ENCODE measurements at regions not wholly inside any gene's neighbourhood (a gene's known extent, or its start where the extent isn't known, plus 50 kb on each side); places are given as distances from the start of the nearest gene placed in this dataset.

- no peak for DNase-seq (ENCODE audit: low read depth)
Observed at GRCh38 chr12:97181571-97182265, 274.7 kb downstream of the NEDD1 start.

GRCh38 chr12:97182769-97183168 is 275.7 kb downstream of the NEDD1 start:
- DNase-seq (ENCODE audit: low read depth), result no peak

- no peak for DNase-seq (ENCODE audit: low read depth)
Observed at GRCh38 chr12:97184127-97184773, 277.2 kb downstream of the NEDD1 start.

GRCh38 chr12:97185567-97185966 is 277.0 kb upstream of the RMST start:
- no peak for DNase-seq (ENCODE audit: low read depth)

GRCh38 chr12:97194546-97194945 is 268.1 kb upstream of the RMST start:
- no peak for DNase-seq (ENCODE audit: low read depth)

- no peak for DNase-seq (ENCODE audit: low read depth)
Observed at GRCh38 chr12:97200181-97200580, 262.4 kb upstream of the RMST start.

- no peak for DNase-seq (ENCODE audit: low read depth)
Observed at GRCh38 chr12:97203408-97203807, 259.2 kb upstream of the RMST start.

- DNase-seq (ENCODE audit: low read depth), result no peak
Observed at GRCh38 chr12:97209997-97210396, 252.6 kb upstream of the RMST start.

GRCh38 chr12:97211416-97211930 is 251.1 kb upstream of the RMST start:
- DNase-seq (ENCODE audit: low read depth), result no peak

- no peak for DNase-seq (ENCODE audit: low read depth)
Observed at GRCh38 chr12:97216848-97217247, 245.8 kb upstream of the RMST start.

GRCh38 chr12:97222391-97222790 is 240.2 kb upstream of the RMST start:
- no peak for DNase-seq (ENCODE audit: low read depth)

GRCh38 chr12:97223419-97223818 is 239.2 kb upstream of the RMST start:
- no peak for DNase-seq (ENCODE audit: low read depth)

GRCh38 chr12:97229004-97229403 is 233.6 kb upstream of the RMST start:
- DNase-seq (ENCODE audit: low read depth), result no peak

- DNase-seq (ENCODE audit: low read depth), result no peak
Observed at GRCh38 chr12:97235102-97235501, 227.5 kb upstream of the RMST start.

GRCh38 chr12:97246368-97246767 is 216.2 kb upstream of the RMST start:
- DNase-seq (ENCODE audit: low read depth), result no peak

GRCh38 chr12:97250483-97250882 is 212.1 kb upstream of the RMST start:
- no peak for DNase-seq (ENCODE audit: low read depth)

GRCh38 chr12:97257726-97258125 is 204.9 kb upstream of the RMST start:
- no peak for DNase-seq (ENCODE audit: low read depth)

GRCh38 chr12:97259098-97259497 is 203.5 kb upstream of the RMST start:
- no peak for DNase-seq (ENCODE audit: low read depth)

- DNase-seq (ENCODE audit: low read depth), result no peak
Observed at GRCh38 chr12:97260786-97261185, 201.8 kb upstream of the RMST start.

- DNase-seq (ENCODE audit: low read depth), result no peak
Observed at GRCh38 chr12:97267166-97267565, 195.4 kb upstream of the RMST start.

- DNase-seq (ENCODE audit: low read depth), result no peak
Observed at GRCh38 chr12:97267594-97268202, 194.9 kb upstream of the RMST start.

GRCh38 chr12:97272471-97272870 is 190.1 kb upstream of the RMST start:
- no peak for DNase-seq (ENCODE audit: low read depth)

- no peak for DNase-seq (ENCODE audit: low read depth)
Observed at GRCh38 chr12:97274386-97274785, 188.2 kb upstream of the RMST start.
